Neural crest cell (in vitro differentiated cells): ENCODE measurements at regions not wholly inside any gene's neighbourhood (a gene's known extent, or its start where the extent isn't known, plus 50 kb on each side); places are given as distances from the start of the nearest gene placed in this dataset.

Experiments used
- DNase-seq: peaks from one replicate; pipeline ENCODE4 v3.0.0; 2021; ENCODE audit warnings: low read depth, mixed read lengths, low spot score
- H3K27ac Mint-ChIP-seq: one replicate; pipeline ENCODE4 v1.8.0; 2021; ENCODE audit warnings: mild to moderate bottlenecking, mixed read lengths; ENCODE audit not compliant: unreplicated experiment
- H3K27me3 Mint-ChIP-seq: 2 replicates; pipeline ENCODE4 v1.8.0; 2021; ENCODE audit warnings: low read depth, mild to moderate bottlenecking, mixed read lengths
- H3K36me3 Mint-ChIP-seq: 2 replicates; pipeline ENCODE4 v1.8.0; 2021; ENCODE audit warnings: low read depth, mild to moderate bottlenecking, mixed read lengths
- H3K4me1 Mint-ChIP-seq: 2 replicates; pipeline ENCODE4 v1.8.0; 2021; ENCODE audit warnings: mixed read lengths
- H3K4me3 Mint-ChIP-seq: one replicate; pipeline ENCODE4 v1.8.0; 2021; ENCODE audit warnings: mild to moderate bottlenecking, mixed read lengths
- H3K9me3 Mint-ChIP-seq: 2 replicates; pipeline ENCODE4 v1.8.0; 2021; ENCODE audit warnings: mixed read lengths
- CTCF ChIP-seq: fragments of 200-600 bp; sonication (generic); conservative IDR thresholded peaks from 2 replicates; pipeline ENCODE4 v1.5.0; 2021; ENCODE audit warnings: antibody characterized with exemption, mild to moderate bottlenecking

DNA sequence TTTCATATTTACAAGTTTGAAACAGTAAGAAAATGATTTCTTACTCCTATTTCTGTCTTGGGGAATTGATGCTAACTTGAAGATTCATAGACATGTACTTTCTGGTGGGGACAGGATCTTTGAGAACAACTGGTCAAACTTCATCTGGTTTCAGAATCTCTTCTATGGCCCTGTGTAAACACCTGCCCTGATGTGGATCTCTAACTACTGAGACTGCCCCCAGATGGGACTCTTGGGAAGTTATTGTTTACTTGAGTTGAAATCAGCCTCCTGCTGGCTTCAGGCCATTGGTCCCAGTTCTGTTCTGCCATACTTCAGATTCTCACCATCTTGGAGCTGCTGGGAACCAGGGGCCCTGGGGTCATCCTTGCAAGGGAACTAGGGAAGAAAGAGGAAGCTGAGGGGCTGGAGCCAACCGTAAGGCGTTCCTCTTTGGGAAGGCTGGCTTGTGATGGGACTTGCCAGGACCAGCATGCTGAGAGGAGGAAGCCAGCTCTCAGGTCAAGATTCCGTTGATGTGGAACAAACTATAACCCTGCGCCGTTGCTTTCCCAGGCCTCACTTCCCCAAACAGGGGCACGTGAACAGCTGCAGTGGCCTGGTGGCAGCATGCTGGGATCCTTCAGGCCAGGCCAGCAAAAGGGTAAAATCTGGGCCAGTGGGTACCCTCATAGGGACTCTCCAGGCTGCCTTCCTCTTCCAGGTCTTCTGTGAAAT is 135.5 kb upstream of the CXCR4 start:
- no peaks in the 10 kb centered on the region for H3K9me3 Mint-ChIP-seq
- TF ChIP-seq CTCF: no peak
- no peaks in the 10 kb centered on the region for H3K36me3 Mint-ChIP-seq
- H3K27ac Mint-ChIP-seq: no peak overlapping the region
- peaks cover 11% of the 10 kb centered on the region for H3K4me1 Mint-ChIP-seq
- no peaks in the 10 kb centered on the region for H3K27me3 Mint-ChIP-seq
- H3K4me3 Mint-ChIP-seq: no peak overlapping the region
- DNase-seq: no peak

- H3K27ac Mint-ChIP-seq: no peak overlapping the region
Measured at GRCh38 chr2:136251885-136252585, 134.1 kb upstream of the CXCR4 start.

DNA sequence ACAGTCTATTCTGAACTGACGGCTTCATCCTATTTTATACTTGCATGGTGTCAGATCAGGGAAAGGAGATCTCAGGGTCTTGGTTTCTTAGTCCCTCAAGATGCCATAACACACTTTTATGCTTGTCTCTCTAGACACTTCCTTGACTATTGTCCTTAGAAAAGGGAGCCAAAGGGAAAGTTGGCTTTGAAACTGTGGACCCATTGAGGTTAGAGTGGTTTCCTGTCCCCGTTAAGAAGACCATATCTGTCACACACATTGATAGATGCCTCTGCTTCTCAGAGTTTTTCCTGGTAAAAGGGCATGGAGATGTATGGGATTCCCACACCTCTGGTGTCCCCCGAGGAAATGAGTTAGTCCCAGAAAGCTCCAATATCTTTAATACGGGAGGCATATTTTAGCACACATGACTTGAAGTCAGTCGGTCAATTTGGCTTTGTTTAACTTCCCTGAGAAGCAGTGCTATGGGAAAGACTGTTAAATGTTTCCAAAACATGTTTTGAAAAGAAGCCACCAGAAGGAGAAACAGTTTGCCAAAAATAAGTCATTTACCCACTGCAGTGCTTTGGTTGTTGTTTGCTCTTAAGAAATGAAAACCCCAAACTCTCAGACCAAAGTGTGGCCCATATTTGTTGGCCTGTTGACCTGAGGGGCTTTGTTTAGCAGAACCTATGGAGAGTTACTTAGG is 133.4 kb upstream of the CXCR4 start:
- Mint-ChIP-seq H3K36me3 (no peaks in the 10 kb centered on the region), H3K9me3 (no peaks in the 10 kb centered on the region), H3K27ac (no peak overlapping the region), H3K27me3 (no peaks in the 10 kb centered on the region), H3K4me1 (peaks cover 20% of the 10 kb centered on the region), H3K4me3 (no peak overlapping the region)
- DNase-seq: no peak
- no peak for TF ChIP-seq CTCF

More at GRCh38 chr2:136251885-136252585, 134.1 kb upstream of the CXCR4 start:
- H3K27me3 Mint-ChIP-seq: no peaks in the 10 kb centered on the region
- H3K4me3 Mint-ChIP-seq: no peak overlapping the region
- no peak for DNase-seq
- no peaks in the 10 kb centered on the region for H3K36me3 Mint-ChIP-seq
- peaks cover 16% of the 10 kb centered on the region for H3K4me1 Mint-ChIP-seq
- H3K9me3 Mint-ChIP-seq: no peaks in the 10 kb centered on the region
- no peak for TF ChIP-seq CTCF

GRCh38 chr2:136250131-136250530 is 132.2 kb upstream of the CXCR4 start:
- DNase-seq: no peak
- H3K36me3 Mint-ChIP-seq: no peaks in the 10 kb centered on the region
- H3K4me3 Mint-ChIP-seq: no peak overlapping the region
- TF ChIP-seq CTCF: no peak
- no peaks in the 10 kb centered on the region for H3K27me3 Mint-ChIP-seq
- no peak overlapping the region for H3K27ac Mint-ChIP-seq
- H3K4me1 Mint-ChIP-seq: peaks cover 30% of the 10 kb centered on the region
- H3K9me3 Mint-ChIP-seq: no peaks in the 10 kb centered on the region

DNA sequence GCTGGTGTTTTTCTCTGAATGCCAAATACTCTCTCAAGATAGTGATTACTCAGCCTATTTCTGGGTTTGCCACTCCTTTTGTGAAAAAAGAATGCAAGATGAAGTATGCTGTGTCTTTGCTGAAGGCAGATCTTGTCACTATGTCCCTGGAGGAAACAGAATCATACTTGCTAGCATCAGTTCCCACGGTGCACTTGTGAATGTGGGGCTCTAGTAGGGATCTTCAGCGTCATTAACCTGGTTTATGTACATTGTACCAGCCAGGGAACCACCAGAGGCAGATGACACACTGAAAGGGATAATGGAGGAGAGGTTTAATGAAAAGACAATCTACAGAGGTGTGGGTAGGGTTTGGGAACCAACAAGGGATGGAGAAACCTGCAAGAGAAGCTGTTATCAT is 131.0 kb upstream of the CXCR4 start:
- Mint-ChIP-seq H3K36me3 (no peaks in the 10 kb centered on the region), H3K27ac (no peak overlapping the region), H3K27me3 (no peaks in the 10 kb centered on the region), H3K4me3 (no peak overlapping the region), H3K4me1 (peaks cover 34% of the 10 kb centered on the region), H3K9me3 (no peaks in the 10 kb centered on the region)
- no peak for TF ChIP-seq CTCF
- DNase-seq: no peak
